Globus pallidus (tissue), 1 donor: ENCODE measurements at regions not wholly inside any gene's neighbourhood (a gene's known extent, or its start where the extent isn't known, plus 50 kb on each side); places are given as distances from the start of the nearest gene placed in this dataset.
"Not testable (repeated sequence)": the region's sequence is repeated elsewhere in the genome, so short reads cannot be mapped to it uniquely, and the experiment has no call there.

Experiments
- DNase-seq: peaks from one replicate; pipeline ENCODE4 v3.0.0-alpha.2; 2015; ENCODE audit warnings: low spot score

- DNase-seq, result no peak
These were observed 504.1 kb upstream of the CDIN1 start for GRCh38 chr15:36075333-36075732.

- no peak for DNase-seq
These were observed 500.4 kb upstream of the CDIN1 start for GRCh38 chr15:36079021-36079420.

- DNase-seq, result no peak
These were observed 498.7 kb upstream of the CDIN1 start for GRCh38 chr15:36080759-36081158.

- DNase-seq, result no peak
These were observed 489.0 kb upstream of the CDIN1 start for GRCh38 chr15:36090286-36090946.

GRCh38 chr15:36106640-36107335 is 472.6 kb upstream of the CDIN1 start:
- no peak for DNase-seq

- no peak for DNase-seq
These were observed 470.9 kb upstream of the CDIN1 start for GRCh38 chr15:36108541-36108940.

GRCh38 chr15:36109943-36110658 is 469.3 kb upstream of the CDIN1 start:
- no peak for DNase-seq

GRCh38 chr15:36110659-36110993 is 468.8 kb upstream of the CDIN1 start:
- DNase-seq, result no peak

- DNase-seq, result no peak
These were observed 462.1 kb upstream of the CDIN1 start for GRCh38 chr15:36117296-36117787.

GRCh38 chr15:36126194-36126593 is 453.2 kb upstream of the CDIN1 start:
- peak; percentile 47 for DNase-seq

- no peak for DNase-seq
These were observed 448.6 kb upstream of the CDIN1 start for GRCh38 chr15:36130641-36131310.

- no peak for DNase-seq
These were observed 445.7 kb upstream of the CDIN1 start for GRCh38 chr15:36133742-36134141.

GRCh38 chr15:36136049-36136448 is 443.4 kb upstream of the CDIN1 start:
- DNase-seq, result no peak

GRCh38 chr15:36152936-36153335 is 426.5 kb upstream of the CDIN1 start:
- no peak for DNase-seq

GRCh38 chr15:36156879-36157427 is 422.5 kb upstream of the CDIN1 start:
- no peak for DNase-seq

GRCh38 chr15:36160351-36160750 is 419.1 kb upstream of the CDIN1 start:
- no peak for DNase-seq

GRCh38 chr15:36161108-36161507 is 418.3 kb upstream of the CDIN1 start:
- DNase-seq, result no peak

GRCh38 chr15:36161771-36162212 is 417.6 kb upstream of the CDIN1 start:
- DNase-seq, result peak; percentile 64

- not testable (repeated sequence) for DNase-seq
These were observed 415.4 kb upstream of the CDIN1 start for GRCh38 chr15:36163983-36164382.

GRCh38 chr15:36172955-36173354 is 406.5 kb upstream of the CDIN1 start:
- no peak for DNase-seq

GRCh38 chr15:36175186-36175740 is 404.2 kb upstream of the CDIN1 start:
- peak; percentile 73 for DNase-seq
